GM12875 (cell line): ENCODE measurements at regions not wholly inside any gene's neighbourhood (a gene's known extent, or its start where the extent isn't known, plus 50 kb on each side); places are given as distances from the start of the nearest gene placed in this dataset.

ENCODE experiments used
- H3K4me3 ChIP-seq: one replicate; pipeline ENCODE4 v1.5.1; 2011; ENCODE audit warnings: low read depth, low read length, control low read depth
- TF ChIP-seq, protein P1 (sequence below): IDR thresholded peaks from 2 replicates; pipeline ENCODE4 v1.5.1; 2011; ENCODE audit warnings: low read depth, mild to moderate bottlenecking, control low read depth, inconsistent platforms, low read length, moderate library complexity, borderline replicate concordance; ENCODE audit not compliant: insufficient read depth

- no peak overlapping the region for H3K4me3 ChIP-seq
- TF ChIP-seq, protein P1, sequence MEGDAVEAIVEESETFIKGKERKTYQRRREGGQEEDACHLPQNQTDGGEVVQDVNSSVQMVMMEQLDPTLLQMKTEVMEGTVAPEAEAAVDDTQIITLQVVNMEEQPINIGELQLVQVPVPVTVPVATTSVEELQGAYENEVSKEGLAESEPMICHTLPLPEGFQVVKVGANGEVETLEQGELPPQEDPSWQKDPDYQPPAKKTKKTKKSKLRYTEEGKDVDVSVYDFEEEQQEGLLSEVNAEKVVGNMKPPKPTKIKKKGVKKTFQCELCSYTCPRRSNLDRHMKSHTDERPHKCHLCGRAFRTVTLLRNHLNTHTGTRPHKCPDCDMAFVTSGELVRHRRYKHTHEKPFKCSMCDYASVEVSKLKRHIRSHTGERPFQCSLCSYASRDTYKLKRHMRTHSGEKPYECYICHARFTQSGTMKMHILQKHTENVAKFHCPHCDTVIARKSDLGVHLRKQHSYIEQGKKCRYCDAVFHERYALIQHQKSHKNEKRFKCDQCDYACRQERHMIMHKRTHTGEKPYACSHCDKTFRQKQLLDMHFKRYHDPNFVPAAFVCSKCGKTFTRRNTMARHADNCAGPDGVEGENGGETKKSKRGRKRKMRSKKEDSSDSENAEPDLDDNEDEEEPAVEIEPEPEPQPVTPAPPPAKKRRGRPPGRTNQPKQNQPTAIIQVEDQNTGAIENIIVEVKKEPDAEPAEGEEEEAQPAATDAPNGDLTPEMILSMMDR, result no peak
Observed at GRCh38 chr14:71365361-71365760, 458.1 kb downstream of the PCNX1 start.

- TF ChIP-seq, protein P1, result no peak
- H3K4me3 ChIP-seq, result no peak overlapping the region
Observed at GRCh38 chr14:71366861-71367260, 459.6 kb downstream of the PCNX1 start.

GRCh38 chr14:71371711-71372396 lies 464.6 kb downstream of the PCNX1 start:
- no peak overlapping the region for H3K4me3 ChIP-seq
- TF ChIP-seq, protein P1, result no peak

DNA sequence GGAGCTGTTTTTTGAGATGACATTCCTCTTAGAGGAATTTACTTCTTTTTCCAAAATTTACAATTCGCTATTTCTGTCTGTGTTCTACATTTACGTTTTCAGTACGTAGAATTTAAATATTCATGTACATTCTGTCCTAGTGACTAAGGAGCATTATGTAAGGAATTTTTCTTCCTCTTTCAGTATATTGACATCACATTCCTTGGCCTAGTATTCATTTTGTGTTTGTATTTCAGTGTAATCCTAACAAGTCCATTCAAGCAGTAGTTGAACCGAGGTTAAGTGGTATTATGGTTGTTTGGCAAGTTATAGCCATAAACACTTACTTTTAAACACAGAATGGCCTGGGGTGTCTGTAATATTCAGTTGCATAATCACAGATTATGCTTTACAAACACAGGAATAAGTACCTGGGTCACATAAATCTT lies 465.2 kb downstream of the PCNX1 start:
- no peak overlapping the region for H3K4me3 ChIP-seq
- TF ChIP-seq, protein P1, result no peak

DNA sequence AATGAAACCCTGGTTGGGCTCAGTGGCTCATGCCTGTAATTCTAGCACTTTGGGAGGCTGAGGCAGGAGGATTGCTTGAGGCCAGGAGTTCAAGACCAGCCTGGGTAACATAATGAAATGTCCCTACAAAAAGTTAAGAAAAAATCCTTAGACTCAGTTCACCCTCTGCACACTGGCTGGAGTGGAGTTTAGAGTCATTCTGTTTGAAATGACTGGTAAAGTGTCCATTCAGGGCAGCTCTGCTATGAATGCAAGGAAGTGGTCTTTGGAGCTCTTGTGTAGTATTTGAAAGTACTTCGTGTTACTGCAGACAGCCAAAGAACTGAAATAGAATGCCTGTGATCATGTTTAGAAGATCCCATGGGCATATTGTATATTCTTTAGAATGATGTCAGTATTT lies 466.5 kb downstream of the PCNX1 start:
- H3K4me3 ChIP-seq, result no peak overlapping the region
- TF ChIP-seq, protein P1, result no peak

DNA sequence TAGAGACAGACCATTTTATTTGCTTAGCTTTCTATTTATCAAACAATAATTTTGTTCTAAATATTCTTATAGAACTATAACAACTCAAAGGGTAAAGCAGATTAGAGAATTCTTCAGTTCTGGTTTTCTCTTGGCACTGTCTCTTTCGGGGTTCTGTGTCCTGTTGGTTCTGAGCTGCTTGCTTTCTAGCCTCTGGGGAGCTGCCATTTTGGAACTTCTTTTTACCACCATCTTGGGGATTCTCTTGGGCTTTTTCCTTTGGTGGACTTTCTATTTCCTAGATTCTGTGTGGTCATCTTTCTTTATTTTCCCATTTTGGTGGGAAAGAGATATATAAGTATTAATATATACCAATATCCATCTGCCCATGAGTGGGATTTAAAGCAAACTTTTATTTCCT lies 467.7 kb downstream of the PCNX1 start:
- TF ChIP-seq, protein P1, result no peak
- no peak overlapping the region for H3K4me3 ChIP-seq

DNA sequence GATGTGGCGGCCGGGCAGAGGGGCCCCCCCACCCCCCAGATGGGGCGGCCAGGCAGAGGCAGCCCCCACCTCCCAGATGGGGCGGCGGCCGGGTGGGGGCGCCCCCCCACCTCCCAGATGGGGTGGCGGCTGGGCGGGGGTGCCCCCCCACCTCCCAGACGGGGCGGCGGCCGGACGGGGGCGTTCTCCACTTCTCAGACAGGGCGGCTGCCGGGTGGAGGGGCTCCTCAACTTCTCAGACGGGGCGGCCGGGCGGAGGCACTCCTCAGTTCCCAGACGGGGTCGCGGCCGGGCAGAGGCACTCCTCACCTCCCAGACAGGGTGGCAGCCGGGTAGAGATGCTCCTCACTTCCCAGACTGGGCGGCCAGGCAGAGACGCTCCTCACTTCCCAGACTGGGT lies 469.8 kb downstream of the PCNX1 start:
- TF ChIP-seq, protein P1, result no peak
- H3K4me3 ChIP-seq, result no peak overlapping the region
